CD4-positive, alpha-beta T cell (primary cell): ENCODE measurements at regions not wholly inside any gene's neighbourhood (a gene's known extent, or its start where the extent isn't known, plus 50 kb on each side); places are given as distances from the start of the nearest gene placed in this dataset.

Source experiments
- ATAC-seq: fragments of 200-7000 bp; cut with Tn5 transposase; one replicate; pipeline ENCODE4 v1.10.0; 2022; ENCODE audit warnings: mild to moderate bottlenecking; ENCODE audit not compliant: poor library complexity
- CTCF ChIA-PET: fragments of 350-600 bp; sonication (Branson Sonifier 250); formaldehyde crosslinking; loops from one replicate; lab custom pipeline; 2021; ENCODE audit warnings: antibody characterized with exemption, inconsistent platforms; lab: Charles Lee
- POLR2A ChIA-PET: fragments of 350-600 bp; sonication (Branson Sonifier 250); formaldehyde crosslinking; loops from one replicate; lab custom pipeline; 2021; ENCODE audit warnings: antibody characterized with exemption, inconsistent platforms; lab: Charles Lee
- DNase-seq, 14 experiments: peaks; one replicate each; pipeline ENCODE4 v3.0.0-alpha.2; 2013 to 2020; ENCODE audit warnings: mixed read lengths in 2 of 14
- H3K27ac ChIP-seq, 2 donors: one replicate each; pipeline versions ENCODE4 v1.5.1 to v1.7.0; 2013; ENCODE audit warnings: low read length in 2 of 2, low read depth in 1 of 2, mild to moderate bottlenecking in 1 of 2
- H3K27me3 ChIP-seq, 2 experiments: 1 replicate in 1 of 2; 2 replicates in 1 of 2; pipeline versions ENCODE4 v1.6.1 to v1.7.0; 2013; ENCODE audit warnings: low read length in 2 of 2, control low read depth in 1 of 2, mild to moderate bottlenecking in 1 of 2, moderate library complexity in 1 of 2; ENCODE audit not compliant: insufficient read depth in 2 of 2, control insufficient read depth in 1 of 2
- H3K36me3 ChIP-seq: one replicate; pipeline ENCODE4 v1.6.1; 2013; ENCODE audit warnings: low read length, control low read depth; ENCODE audit not compliant: insufficient read depth
- H3K4me1 ChIP-seq: one replicate; pipeline ENCODE4 v1.6.1; 2013; ENCODE audit warnings: low read length, control low read depth; ENCODE audit not compliant: insufficient read depth
- H3K4me3 ChIP-seq: one replicate; pipeline ENCODE4 v1.5.1; 2013; ENCODE audit warnings: mild to moderate bottlenecking, low read length, moderate library complexity
- H3K9me3 ChIP-seq, 2 experiments: 1 replicate in 1 of 2; 2 replicates in 1 of 2; pipeline versions ENCODE4 v1.6.1 to v1.7.0; 2013; ENCODE audit warnings: low read length in 2 of 2, mild to moderate bottlenecking in 2 of 2, control low read depth in 1 of 2, moderate library complexity in 1 of 2; ENCODE audit not compliant: control insufficient read depth in 1 of 2, insufficient read depth in 1 of 2
- H3K27ac Mint-ChIP-seq: one replicate; pipeline ENCODE4 v1.8.0; 2020; ENCODE audit warnings: mixed read lengths
- H3K27me3 Mint-ChIP-seq: one replicate; pipeline ENCODE4 v1.8.0; 2021; ENCODE audit warnings: mixed read lengths
- H3K36me3 Mint-ChIP-seq: one replicate; pipeline ENCODE4 v1.8.0; 2021; ENCODE audit warnings: low read depth, mixed read lengths
- H3K4me1 Mint-ChIP-seq: one replicate; pipeline ENCODE4 v1.8.0; 2021; ENCODE audit warnings: low read depth, mixed read lengths
- H3K4me3 Mint-ChIP-seq: one replicate; pipeline ENCODE4 v1.8.0; 2020; ENCODE audit warnings: mild to moderate bottlenecking, mixed read lengths
- H3K9me3 Mint-ChIP-seq: one replicate; pipeline ENCODE4 v1.8.0; 2020; ENCODE audit warnings: mixed read lengths
- CTCF ChIP-seq: fragments of 200-600 bp; IDR thresholded peaks from one replicate; pipeline ENCODE4 v1.8.0; 2022; ENCODE audit warnings: antibody characterized with exemption, mild to moderate bottlenecking
- intact Hi-C, 2 experiments: fragments of 100-400 bp; cut with DNase I in 1 of 2; cut with micrococcal nuclease in 1 of 2; formaldehyde crosslinking; loops; one replicate each; pipeline versions ENCODE4 v1.15.1 to v1.9.0; 2023 to 2025; cut with DNase I, micrococcal nuclease

GRCh38 chr2:30034052-30034775 lies 112.6 kb upstream of the YPEL5 start:
- no peaks in the 10 kb centered on the region for H3K4me1 Mint-ChIP-seq
- DNase-seq = no peak
- Histone ChIP-seq H3K27ac (no peak overlapping the region), H3K36me3 (no peaks in the 10 kb centered on the region), H3K4me1 (no peaks in the 10 kb centered on the region), H3K27me3 (peaks cover 0 to 10% of the 10 kb centered on the region in 2 experiments), H3K9me3 (no peaks in the 10 kb centered on the region), H3K4me3 (no peak overlapping the region)
- no peak for TF ChIP-seq CTCF
- ChIA-PET POLR2A (no interaction called here), CTCF (no interaction called here)
- peaks cover 10% of the 10 kb centered on the region for H3K27me3 Mint-ChIP-seq
- no peaks in the 10 kb centered on the region for H3K9me3 Mint-ChIP-seq
- no peak overlapping the region for H3K27ac Mint-ChIP-seq
- no peaks in the 10 kb centered on the region for H3K36me3 Mint-ChIP-seq
- no peak for ATAC-seq
- H3K4me3 Mint-ChIP-seq = no peak overlapping the region
- intact Hi-C loops = no loop called here

GRCh38 chr2:30037016-30037415 lies 109.8 kb upstream of the YPEL5 start:
- Histone ChIP-seq H3K27ac (no peak overlapping the region), H3K4me1 (no peaks in the 10 kb centered on the region), H3K27me3 (peaks cover 0 to 7% of the 10 kb centered on the region in 2 experiments), H3K36me3 (no peaks in the 10 kb centered on the region), H3K9me3 (no peaks in the 10 kb centered on the region), H3K4me3 (no peak overlapping the region)
- intact Hi-C loops = no loop called here
- no peaks in the 10 kb centered on the region for H3K36me3 Mint-ChIP-seq
- H3K4me3 Mint-ChIP-seq = no peak overlapping the region
- H3K27me3 Mint-ChIP-seq = peaks cover 10% of the 10 kb centered on the region
- ChIA-PET POLR2A (no interaction called here), CTCF (no interaction called here)
- no peak overlapping the region for H3K27ac Mint-ChIP-seq
- no peaks in the 10 kb centered on the region for H3K4me1 Mint-ChIP-seq
- TF ChIP-seq CTCF = no peak
- no peak for DNase-seq
- ATAC-seq = no peak
- no peaks in the 10 kb centered on the region for H3K9me3 Mint-ChIP-seq

- no peaks in the 10 kb centered on the region for H3K36me3 Mint-ChIP-seq
Measured at GRCh38 chr2:30038419-30038818, 108.4 kb upstream of the YPEL5 start.

More at GRCh38 chr2:30038419-30038818, 108.4 kb upstream of the YPEL5 start:
- Histone ChIP-seq H3K4me1 (no peaks in the 10 kb centered on the region), H3K4me3 (no peak overlapping the region), H3K9me3 (no peaks in the 10 kb centered on the region), H3K27ac (no peak overlapping the region), H3K36me3 (no peaks in the 10 kb centered on the region), H3K27me3 (peaks cover 0 to 7% of the 10 kb centered on the region in 2 experiments)
- no peak overlapping the region for H3K4me3 Mint-ChIP-seq
- intact Hi-C loops = no loop called here
- H3K4me1 Mint-ChIP-seq = no peaks in the 10 kb centered on the region
- no peak for TF ChIP-seq CTCF
- no peaks in the 10 kb centered on the region for H3K9me3 Mint-ChIP-seq
- H3K27me3 Mint-ChIP-seq = peaks cover 12% of the 10 kb centered on the region
- H3K27ac Mint-ChIP-seq = no peak overlapping the region
- DNase-seq (no peak), ATAC-seq (no peak)
- ChIA-PET CTCF (no interaction called here), POLR2A (no interaction called here)
